Thyroid gland (tissue), 4 donors: ENCODE measurements at regions not wholly inside any gene's neighbourhood (a gene's known extent, or its start where the extent isn't known, plus 50 kb on each side); places are given as distances from the start of the nearest gene placed in this dataset.

Source experiments
- DNase-seq, 2 donors: peaks; one replicate each; pipeline ENCODE4 v3.0.0-alpha.2; 2019
- H3K27ac ChIP-seq, 3 donors: fragments of 200-600 bp; sonication (generic); 1 replicate in 2 of 3; 2 replicates in 1 of 3; pipeline ENCODE4 v1.5.1; 2016 to 2019; ENCODE audit warnings: mild to moderate bottlenecking in 1 of 3, moderate library complexity in 1 of 3
- H3K27me3 ChIP-seq: fragments of 200-600 bp; sonication (generic); one replicate; pipeline ENCODE4 v1.5.1; 2019
- H3K36me3 ChIP-seq, 2 donors: fragments of 200-600 bp; sonication (generic); one replicate each; pipeline ENCODE4 v1.5.1; 2016 to 2019
- H3K4me1 ChIP-seq, 2 donors: fragments of 200-600 bp; sonication (generic); one replicate each; pipeline ENCODE4 v1.5.1; 2017 to 2019
- H3K4me3 ChIP-seq, 3 donors: fragments of 200-600 bp; sonication (generic); replicated peaks in 1 of 3; 1 replicate in 2 of 3; 2 replicates in 1 of 3; pipeline ENCODE4 v1.5.1; 2016; ENCODE audit warnings: mild to moderate bottlenecking in 1 of 3
- H3K9me3 ChIP-seq: fragments of 200-600 bp; sonication (generic); one replicate; pipeline ENCODE4 v1.5.1; 2017
- POLR2A ChIP-seq, 2 donors: fragments of 450-650 bp; IDR thresholded peaks; one replicate each; pipeline ENCODE4 v1.6.1; 2017; ENCODE audit warnings: antibody characterized with exemption in 2 of 2, mild to moderate bottlenecking in 2 of 2, moderate library complexity in 1 of 2
- WGBS, 2 donors: methylation state at CpG; one replicate each; pipeline ENCODE4 v1.1.5; 2017; 5-methylcytosine and 5-hydroxymethylcytosine counted together
- intact Hi-C: fragments of 100-400 bp; cut with DNase I; formaldehyde crosslinking; loops from one replicate; pipeline ENCODE4 v1.15.1; 2023
- TF ChIP-seq, protein P1 (sequence below), 6 experiments: fragments of 200-600 bp in 3 of 6; fragments of 450-650 bp in 3 of 6; sonication (generic) in 3 of 6; IDR thresholded peaks; one replicate each; pipeline ENCODE4 v1.5.1; 2016 to 2019; ENCODE audit warnings: antibody characterized with exemption in 6 of 6, mild to moderate bottlenecking in 2 of 6, inconsistent platforms in 1 of 6, moderate library complexity in 1 of 6

DNA sequence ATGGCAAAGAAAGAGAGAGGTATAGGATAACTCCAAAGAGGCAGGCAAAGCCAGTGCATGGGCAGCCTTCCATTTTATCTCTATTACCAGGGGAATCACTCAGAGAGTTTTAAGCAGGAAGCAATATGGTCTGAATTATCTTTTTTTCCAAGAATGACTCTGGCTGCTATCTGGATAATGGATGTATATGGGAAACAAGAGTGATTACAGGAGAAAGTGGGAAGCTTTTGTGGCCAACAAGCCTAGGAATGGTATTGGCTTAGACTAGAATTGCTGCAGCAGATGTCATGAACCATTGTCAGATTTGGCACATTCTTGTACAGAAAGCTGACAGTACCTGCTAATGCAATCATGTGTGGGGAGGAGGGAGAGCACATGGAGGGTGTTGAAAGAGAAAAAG, 73.0 kb upstream of the BTBD3 start:
- no peaks in the 10 kb centered on the region for H3K4me1 ChIP-seq
- DNase-seq: no peak
- no peak overlapping the region for H3K4me3 ChIP-seq
- H3K9me3 ChIP-seq: no peaks in the 10 kb centered on the region
- intact Hi-C loops: no loop called here
- no peaks in the 10 kb centered on the region for H3K36me3 ChIP-seq
- TF ChIP-seq, protein P1, sequence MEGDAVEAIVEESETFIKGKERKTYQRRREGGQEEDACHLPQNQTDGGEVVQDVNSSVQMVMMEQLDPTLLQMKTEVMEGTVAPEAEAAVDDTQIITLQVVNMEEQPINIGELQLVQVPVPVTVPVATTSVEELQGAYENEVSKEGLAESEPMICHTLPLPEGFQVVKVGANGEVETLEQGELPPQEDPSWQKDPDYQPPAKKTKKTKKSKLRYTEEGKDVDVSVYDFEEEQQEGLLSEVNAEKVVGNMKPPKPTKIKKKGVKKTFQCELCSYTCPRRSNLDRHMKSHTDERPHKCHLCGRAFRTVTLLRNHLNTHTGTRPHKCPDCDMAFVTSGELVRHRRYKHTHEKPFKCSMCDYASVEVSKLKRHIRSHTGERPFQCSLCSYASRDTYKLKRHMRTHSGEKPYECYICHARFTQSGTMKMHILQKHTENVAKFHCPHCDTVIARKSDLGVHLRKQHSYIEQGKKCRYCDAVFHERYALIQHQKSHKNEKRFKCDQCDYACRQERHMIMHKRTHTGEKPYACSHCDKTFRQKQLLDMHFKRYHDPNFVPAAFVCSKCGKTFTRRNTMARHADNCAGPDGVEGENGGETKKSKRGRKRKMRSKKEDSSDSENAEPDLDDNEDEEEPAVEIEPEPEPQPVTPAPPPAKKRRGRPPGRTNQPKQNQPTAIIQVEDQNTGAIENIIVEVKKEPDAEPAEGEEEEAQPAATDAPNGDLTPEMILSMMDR (IDR thresholded peaks at IDR 0.05): no peak
- no peak for TF ChIP-seq POLR2A (IDR thresholded peaks at IDR 0.05)
- no peak overlapping the region for H3K27ac ChIP-seq
- no peaks in the 10 kb centered on the region for H3K27me3 ChIP-seq

DNA sequence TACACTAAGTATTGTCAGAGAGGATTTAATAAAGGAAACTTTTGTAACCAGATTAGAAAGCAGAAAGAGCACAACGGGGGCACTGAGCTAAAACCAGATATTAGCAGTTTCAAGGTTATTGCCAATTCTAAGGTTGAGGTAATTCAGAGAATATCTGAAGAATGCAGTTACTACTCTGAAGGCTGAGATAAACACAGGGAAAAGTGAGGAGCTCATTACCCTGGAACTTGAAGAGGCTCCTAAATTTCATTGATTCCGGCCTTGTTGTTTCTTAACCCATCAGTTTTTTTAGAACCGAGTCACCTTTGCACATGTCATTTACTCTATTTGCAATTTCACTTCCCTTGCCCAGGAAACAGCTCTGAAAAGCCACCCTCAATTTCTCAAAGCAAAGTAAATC, 72.4 kb upstream of the BTBD3 start:
- intact Hi-C loops: no loop called here
- Histone ChIP-seq H3K9me3 (no peaks in the 10 kb centered on the region), H3K36me3 (no peaks in the 10 kb centered on the region), H3K4me1 (no peaks in the 10 kb centered on the region), H3K27ac (no peak overlapping the region), H3K4me3 (no peak overlapping the region), H3K27me3 (no peaks in the 10 kb centered on the region)
- WGBS, 2 donors: 64 to 74% methylated on average over 3 of the region's 3 CpGs
- TF ChIP-seq, protein P1 (IDR thresholded peaks at IDR 0.05): no peak
- no peak for TF ChIP-seq POLR2A (IDR thresholded peaks at IDR 0.05)
- no peak for DNase-seq

DNA sequence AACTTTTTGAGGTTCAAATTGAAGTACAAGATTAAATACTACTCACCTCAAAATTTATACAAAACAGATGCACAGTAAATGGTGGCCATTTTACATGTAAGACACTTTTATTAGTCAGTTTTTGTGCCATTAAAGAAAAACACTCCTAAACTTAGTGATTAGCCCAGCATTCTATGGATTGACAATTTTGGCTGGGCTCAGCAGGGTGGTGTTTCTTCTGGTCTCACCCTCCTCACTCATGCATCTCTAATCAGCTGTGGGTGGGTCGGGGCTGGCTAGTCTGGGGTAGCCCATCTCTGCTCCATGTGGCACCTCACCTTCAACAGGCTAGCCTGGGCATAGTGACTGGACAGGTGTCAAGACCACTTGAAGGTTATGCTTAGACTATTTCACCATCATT, 71.6 kb upstream of the BTBD3 start:
- 73 to 83% methylated on average over 1 of the region's 1 CpG for WGBS, 2 donors
- TF ChIP-seq, protein P1 (IDR thresholded peaks at IDR 0.05): no peak
- TF ChIP-seq POLR2A (IDR thresholded peaks at IDR 0.05): no peak
- Histone ChIP-seq H3K27ac (no peak overlapping the region), H3K9me3 (no peaks in the 10 kb centered on the region), H3K36me3 (no peaks in the 10 kb centered on the region), H3K27me3 (no peaks in the 10 kb centered on the region), H3K4me1 (no peaks in the 10 kb centered on the region), H3K4me3 (no peak overlapping the region)
- DNase-seq: no peak
- intact Hi-C loops: no loop called here

DNA sequence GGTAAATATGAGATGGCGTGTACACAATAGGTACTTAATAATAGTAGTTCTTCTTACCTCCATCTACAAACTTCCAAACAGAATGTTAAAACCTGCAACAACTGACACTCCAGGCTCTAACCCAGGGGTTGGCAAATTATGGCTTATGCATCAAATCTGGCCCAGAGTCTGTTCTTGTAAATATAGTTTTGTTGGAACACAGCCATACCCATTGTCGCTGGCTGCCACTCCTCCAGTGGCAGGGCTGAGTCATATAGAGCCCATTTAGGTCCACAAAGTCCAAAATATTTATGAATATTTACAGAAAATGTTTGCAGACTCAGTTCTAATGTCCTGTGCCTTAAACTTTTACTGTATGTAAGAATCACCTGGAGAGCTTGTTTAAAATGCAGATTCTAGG, 69.9 kb upstream of the BTBD3 start:
- TF ChIP-seq, protein P1 (IDR thresholded peaks at IDR 0.05): no peak
- TF ChIP-seq POLR2A (IDR thresholded peaks at IDR 0.05): no peak
- Histone ChIP-seq H3K4me3 (no peak overlapping the region), H3K27me3 (no peaks in the 10 kb centered on the region), H3K27ac (no peak overlapping the region), H3K36me3 (no peaks in the 10 kb centered on the region), H3K9me3 (no peaks in the 10 kb centered on the region), H3K4me1 (no peaks in the 10 kb centered on the region)
- intact Hi-C loops: no loop called here
- WGBS, 2 donors: 86 to 89% methylated on average over 2 of the region's 2 CpGs
- no peak for DNase-seq

DNA sequence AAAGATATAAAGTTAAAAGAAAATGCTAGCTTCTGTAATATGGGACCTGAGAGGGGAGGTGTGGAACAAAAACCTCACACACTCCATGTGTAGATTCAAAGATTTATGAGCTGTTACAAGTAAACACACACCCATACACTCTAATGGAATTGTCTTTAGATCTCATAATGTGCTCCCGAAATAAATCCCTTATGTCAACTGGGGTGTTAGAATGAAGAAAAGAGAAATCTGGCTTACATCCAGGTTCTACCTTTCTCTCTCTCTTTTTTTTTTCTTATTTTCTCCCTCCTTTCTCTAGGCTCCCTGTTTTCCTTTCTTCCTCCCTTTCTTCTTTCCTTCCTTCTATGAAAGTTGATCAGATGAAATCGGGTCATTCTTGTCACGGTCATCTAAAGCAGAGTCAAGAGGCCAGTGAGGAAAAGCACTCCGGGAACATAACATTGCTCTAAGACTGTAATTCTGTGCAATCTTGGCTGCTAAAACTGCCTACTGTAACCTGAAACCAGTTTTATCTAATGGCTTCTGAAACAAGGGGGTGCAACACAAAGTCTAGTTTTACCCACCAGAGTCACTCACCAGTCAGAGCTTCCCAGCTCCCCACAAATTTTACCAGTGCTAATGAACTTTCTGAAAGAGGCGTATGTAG, 68.3 kb upstream of the BTBD3 start:
- no peaks in the 10 kb centered on the region for H3K36me3 ChIP-seq
- DNase-seq: no peak
- no peaks in the 10 kb centered on the region for H3K27me3 ChIP-seq
- intact Hi-C loops: no loop called here
- no peaks in the 10 kb centered on the region for H3K9me3 ChIP-seq
- no peak overlapping the region for H3K4me3 ChIP-seq
- 47% methylated on average over 5 of the region's 5 CpGs for WGBS, 2 donors
- no peak for TF ChIP-seq POLR2A (IDR thresholded peaks at IDR 0.05)
- TF ChIP-seq, protein P1 (IDR thresholded peaks at IDR 0.05): no peak
- H3K27ac ChIP-seq: no peak overlapping the region
- H3K4me1 ChIP-seq: no peaks in the 10 kb centered on the region
